GM18951 (cell line): ENCODE measurements at regions not wholly inside any gene's neighbourhood (a gene's known extent, or its start where the extent isn't known, plus 50 kb on each side); places are given as distances from the start of the nearest gene placed in this dataset.

Experiments
- POLR2A ChIP-seq: IDR thresholded peaks from 4 replicates; pipeline ENCODE4 v1.6.1; 2011; ENCODE audit warnings: mild to moderate bottlenecking; ENCODE audit not compliant: insufficient read length, insufficient read depth; ENCODE audit errors: extremely low read depth
- in situ Hi-C: fragments of 300-500 bp; cut with MboI; formaldehyde crosslinking; loops from one replicate; pipeline ENCODE4 v1.12.0; 2022; ENCODE audit warnings: low sequenced_read_pairs, mixed read lengths, inconsistent platforms; ENCODE audit not compliant: unreplicated experiment

- no peak for TF ChIP-seq POLR2A
Observed at GRCh38 chr1:184828369-184828717, 73.7 kb upstream of the EDEM3 start.

GRCh38 chr1:184827600-184828368 is 73.1 kb upstream of the EDEM3 start:
- in situ Hi-C loops = no loop called here
- no peak for TF ChIP-seq POLR2A

More at GRCh38 chr1:184828369-184828717, 73.7 kb upstream of the EDEM3 start:
- in situ Hi-C loops = no loop called here

- no peak for TF ChIP-seq POLR2A
- in situ Hi-C loops = no loop called here
Observed at GRCh38 chr1:184826001-184826400, 71.3 kb upstream of the EDEM3 start.

GRCh38 chr1:184825571-184825970 is 70.9 kb upstream of the EDEM3 start:
- no peak for TF ChIP-seq POLR2A
- in situ Hi-C loops = no loop called here

- TF ChIP-seq POLR2A = no peak
- in situ Hi-C loops = loop anchor here (25.0 kb wide), 2 partner anchors 337 to 862 kb away; partner anchors contain the start of genes SWT1 and TRMT1L
Observed at GRCh38 chr1:184824691-184825323, 70.1 kb upstream of the EDEM3 start.

GRCh38 chr1:184823080-184823479 is 68.4 kb upstream of the EDEM3 start:
- in situ Hi-C loops = loop anchor here (25.0 kb wide), 2 partner anchors 339 to 864 kb away; partner anchors contain the start of genes SWT1 and TRMT1L
- TF ChIP-seq POLR2A = no peak

- no peak for TF ChIP-seq POLR2A
- in situ Hi-C loops = loop anchor here (25.0 kb wide), 2 partner anchors 340 to 865 kb away; partner anchors contain the start of genes SWT1 and TRMT1L
Observed at GRCh38 chr1:184822267-184822666, 67.6 kb upstream of the EDEM3 start.

GRCh38 chr1:184821658-184822057 is 67.0 kb upstream of the EDEM3 start:
- in situ Hi-C loops = loop anchor here (25.0 kb wide), 2 partner anchors 341 to 866 kb away; partner anchors contain the start of genes SWT1 and TRMT1L
- TF ChIP-seq POLR2A = no peak

- in situ Hi-C loops = loop anchor here (25.0 kb wide), 2 partner anchors 341 to 866 kb away; partner anchors contain the start of genes SWT1 and TRMT1L
- no peak for TF ChIP-seq POLR2A
Observed at GRCh38 chr1:184820956-184821355, 66.3 kb upstream of the EDEM3 start.

GRCh38 chr1:184820218-184820750 is 65.6 kb upstream of the EDEM3 start:
- in situ Hi-C loops = loop anchor here (25.0 kb wide), 2 partner anchors 342 to 867 kb away; partner anchors contain the start of genes SWT1 and TRMT1L
- no peak for TF ChIP-seq POLR2A

- TF ChIP-seq POLR2A = no peak
- in situ Hi-C loops = loop anchor here (25.0 kb wide), 2 partner anchors 344 to 869 kb away; partner anchors contain the start of genes SWT1 and TRMT1L
Observed at GRCh38 chr1:184818646-184819045, 64.0 kb upstream of the EDEM3 start.

- in situ Hi-C loops = loop anchor here (25.0 kb wide), 2 partner anchors 345 to 870 kb away; partner anchors contain the start of genes SWT1 and TRMT1L
Observed at GRCh38 chr1:184817003-184817402, 62.3 kb upstream of the EDEM3 start.

- in situ Hi-C loops = loop anchor here (25.0 kb wide), 2 partner anchors 349 to 874 kb away; partner anchors contain the start of genes SWT1 and TRMT1L
- no peak for TF ChIP-seq POLR2A
Observed at GRCh38 chr1:184813528-184814089, 59.0 kb upstream of the EDEM3 start.
